Right lobe of liver (tissue), 6 donors: ENCODE measurements at regions not wholly inside any gene's neighbourhood (a gene's known extent, or its start where the extent isn't known, plus 50 kb on each side); places are given as distances from the start of the nearest gene placed in this dataset.

Source experiments
- ATAC-seq, 4 donors: fragments of 200-7000 bp; cut with Tn5 transposase; one replicate each; pipeline ENCODE4 v1.9.1; 2020; ENCODE audit warnings: mild to moderate bottlenecking in 4 of 4, moderate library complexity in 4 of 4
- DNase-seq, 3 donors: peaks; one replicate each; pipeline ENCODE4 v3.0.0-alpha.2; 2020
- H3K27ac ChIP-seq, 3 donors: fragments of 200-600 bp; one replicate each; pipeline ENCODE4 v1.8.0; 2022
- H3K27me3 ChIP-seq, 2 donors: fragments of 200-600 bp; one replicate each; pipeline ENCODE4 v1.8.0; 2022
- H3K36me3 ChIP-seq, 4 donors: fragments of 200-600 bp; sonication (generic) in 1 of 4; one replicate each; pipeline versions ENCODE4 v1.5.1 to v1.8.0; 2017 to 2022; ENCODE audit warnings: control low read depth in 1 of 4
- H3K4me1 ChIP-seq, 4 donors: fragments of 200-600 bp; sonication (generic) in 1 of 4; one replicate each; pipeline versions ENCODE4 v1.5.1 to v1.8.0; 2017 to 2022; ENCODE audit warnings: control low read depth in 1 of 4
- H3K4me3 ChIP-seq, 3 donors: fragments of 200-600 bp; one replicate each; pipeline ENCODE4 v1.8.0; 2022
- H3K9me3 ChIP-seq, 4 donors: fragments of 200-600 bp; sonication (generic) in 1 of 4; one replicate each; pipeline versions ENCODE4 v1.5.1 to v1.8.0; 2017 to 2022; ENCODE audit warnings: control low read depth in 1 of 4
- POLR2A ChIP-seq: fragments of 450-650 bp; IDR thresholded peaks from one replicate; pipeline ENCODE4 v1.6.1; 2017; ENCODE audit warnings: antibody characterized with exemption, mild to moderate bottlenecking
- WGBS: methylation state at CpG from one replicate; pipeline ENCODE4 v1.1.6; 2018; ENCODE audit warnings: low coverage, low lambda C conversion rate; ENCODE audit not compliant: insufficient coverage; ENCODE audit errors: missing lambda C conversion rate; 5-methylcytosine and 5-hydroxymethylcytosine counted together
- intact Hi-C, 2 donors: fragments of 100-400 bp; cut with DNase I; formaldehyde crosslinking; loops; one replicate each; pipeline versions ENCODE4 v1.11.2 to v1.14.1; 2022
- TF ChIP-seq, protein P1 (sequence below), 4 donors: fragments of 200-600 bp in 3 of 4; fragments of 450-650 bp in 1 of 4; IDR thresholded peaks; one replicate each; pipeline versions ENCODE4 v1.5.1 to v1.8.0; 2016 to 2022; ENCODE audit warnings: antibody characterized with exemption in 4 of 4, mild to moderate bottlenecking in 2 of 4
- donor health status: DM: no; HTN: yes; CAD: no.
- donor health status: DM: no; HTN: no; CAD: no.
- donor health status: DM: no; HTN: no; CAD: no.
- donor health status: DM: no; HTN: yes; CAD: no.
- donor health status: DM: no; HTN: yes; CAD: no.

GRCh38 chr11:130526846-130527245 lies 78.4 kb downstream of the ADAMTS15 start:
- Histone ChIP-seq H3K4me3 (no peak overlapping the region), H3K36me3 (no peaks in the 10 kb centered on the region), H3K9me3 (no peaks in the 10 kb centered on the region), H3K4me1 (no peaks in the 10 kb centered on the region), H3K27ac (no peak overlapping the region), H3K27me3 (no peaks in the 10 kb centered on the region)
- ATAC-seq = no peak
- TF ChIP-seq POLR2A = no peak
- TF ChIP-seq, protein P1, sequence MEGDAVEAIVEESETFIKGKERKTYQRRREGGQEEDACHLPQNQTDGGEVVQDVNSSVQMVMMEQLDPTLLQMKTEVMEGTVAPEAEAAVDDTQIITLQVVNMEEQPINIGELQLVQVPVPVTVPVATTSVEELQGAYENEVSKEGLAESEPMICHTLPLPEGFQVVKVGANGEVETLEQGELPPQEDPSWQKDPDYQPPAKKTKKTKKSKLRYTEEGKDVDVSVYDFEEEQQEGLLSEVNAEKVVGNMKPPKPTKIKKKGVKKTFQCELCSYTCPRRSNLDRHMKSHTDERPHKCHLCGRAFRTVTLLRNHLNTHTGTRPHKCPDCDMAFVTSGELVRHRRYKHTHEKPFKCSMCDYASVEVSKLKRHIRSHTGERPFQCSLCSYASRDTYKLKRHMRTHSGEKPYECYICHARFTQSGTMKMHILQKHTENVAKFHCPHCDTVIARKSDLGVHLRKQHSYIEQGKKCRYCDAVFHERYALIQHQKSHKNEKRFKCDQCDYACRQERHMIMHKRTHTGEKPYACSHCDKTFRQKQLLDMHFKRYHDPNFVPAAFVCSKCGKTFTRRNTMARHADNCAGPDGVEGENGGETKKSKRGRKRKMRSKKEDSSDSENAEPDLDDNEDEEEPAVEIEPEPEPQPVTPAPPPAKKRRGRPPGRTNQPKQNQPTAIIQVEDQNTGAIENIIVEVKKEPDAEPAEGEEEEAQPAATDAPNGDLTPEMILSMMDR (IDR thresholded peaks at IDR 0.05) = no peak
- DNase-seq = no peak
- intact Hi-C loops = no loop called here
- WGBS = 44% methylated on average over 2 of the region's 3 CpGs

- Histone ChIP-seq H3K36me3 (no peaks in the 10 kb centered on the region), H3K9me3 (no peaks in the 10 kb centered on the region), H3K27ac (no peak overlapping the region), H3K4me3 (no peak overlapping the region), H3K4me1 (no peaks in the 10 kb centered on the region), H3K27me3 (no peaks in the 10 kb centered on the region)
- ATAC-seq (peak; percentile 59 to 83 (median 66)), DNase-seq (no peak)
- intact Hi-C loops = no loop called here
- TF ChIP-seq POLR2A = no peak
- TF ChIP-seq, protein P1 (IDR thresholded peaks at IDR 0.05) = no peak
- WGBS = 23% methylated on average over 4 of the region's 5 CpGs
Observed at GRCh38 chr11:130527636-130528297, 79.3 kb downstream of the ADAMTS15 start.

GRCh38 chr11:130528298-130529261 lies 80.1 kb downstream of the ADAMTS15 start:
- Histone ChIP-seq H3K27ac (no peak overlapping the region), H3K4me1 (no peaks in the 10 kb centered on the region), H3K9me3 (no peaks in the 10 kb centered on the region), H3K4me3 (no peak overlapping the region), H3K36me3 (no peaks in the 10 kb centered on the region), H3K27me3 (no peaks in the 10 kb centered on the region)
- intact Hi-C loops = no loop called here
- TF ChIP-seq, protein P1 (IDR thresholded peaks at IDR 0.05) = no peak
- no peak for TF ChIP-seq POLR2A
- 31% methylated on average over 10 of the region's 16 CpGs for WGBS
- ATAC-seq = no peak
- DNase-seq = no peak

- no peaks in the 10 kb centered on the region for H3K9me3 ChIP-seq
- TF ChIP-seq, protein P1 (IDR thresholded peaks at IDR 0.05) = no peak
- no peak for TF ChIP-seq POLR2A
- no peaks in the 10 kb centered on the region for H3K27me3 ChIP-seq
- intact Hi-C loops = no loop called here
- no peaks in the 10 kb centered on the region for H3K36me3 ChIP-seq
- ATAC-seq (no peak), DNase-seq (no peak)
- no peak overlapping the region for H3K4me3 ChIP-seq
- 82% methylated on average over 5 of the region's 5 CpGs for WGBS
- no peak overlapping the region for H3K27ac ChIP-seq
- no peaks in the 10 kb centered on the region for H3K4me1 ChIP-seq
Observed at GRCh38 chr11:130529366-130529765, 80.9 kb downstream of the ADAMTS15 start.
